Heart left ventricle (tissue), 16 donors: ENCODE measurements at regions not wholly inside any gene's neighbourhood (a gene's known extent, or its start where the extent isn't known, plus 50 kb on each side); places are given as distances from the start of the nearest gene placed in this dataset.

Experiments
- ATAC-seq, 4 donors: fragments of 200-7000 bp; cut with Tn5 transposase; one replicate each; pipeline ENCODE4 v1.9.1; 2020 to 2022; ENCODE audit warnings: moderate library complexity in 4 of 4, mild to moderate bottlenecking in 3 of 4, moderate number of reproducible peaks in 1 of 4
- DNase-seq, 5 donors: peaks; one replicate each; pipeline ENCODE4 v3.0.0-alpha.2; 2020
- H3K27ac ChIP-seq, 12 donors: fragments of 200-600 bp; sonication (generic) in 4 of 12; one replicate each; pipeline versions ENCODE4 v1.5.0 to v1.8.0; 2016 to 2022; ENCODE audit warnings: mild to moderate bottlenecking in 2 of 12
- H3K27me3 ChIP-seq, 9 donors: fragments of 200-600 bp; sonication (generic) in 2 of 9; one replicate each; pipeline versions ENCODE4 v1.5.1 to v1.8.0; 2016 to 2022; ENCODE audit warnings: mild to moderate bottlenecking in 3 of 9
- H3K36me3 ChIP-seq, 9 donors: fragments of 200-600 bp; sonication (generic) in 2 of 9; one replicate each; pipeline versions ENCODE4 v1.5.0 to v1.8.0; 2018 to 2022; ENCODE audit warnings: mild to moderate bottlenecking in 2 of 9
- H3K4me1 ChIP-seq, 12 donors: fragments of 200-600 bp; sonication (generic) in 4 of 12; one replicate each; pipeline versions ENCODE4 v1.5.0 to v1.8.0; 2016 to 2022; ENCODE audit warnings: mild to moderate bottlenecking in 3 of 12
- H3K4me3 ChIP-seq, 12 donors: fragments of 200-600 bp; sonication (generic) in 4 of 12; one replicate each; pipeline versions ENCODE4 v1.5.0 to v1.8.0; 2017 to 2022; ENCODE audit warnings: mild to moderate bottlenecking in 9 of 12, moderate library complexity in 4 of 12
- H3K9me3 ChIP-seq, 12 donors: fragments of 200-600 bp; sonication (generic) in 4 of 12; one replicate each; pipeline versions ENCODE4 v1.5.0 to v1.8.0; 2016 to 2022; ENCODE audit warnings: mild to moderate bottlenecking in 1 of 12
- POLR2A ChIP-seq, 2 donors: fragments of 450-650 bp; IDR thresholded peaks; one replicate each; pipeline ENCODE4 v1.6.1; 2017; ENCODE audit warnings: antibody characterized with exemption in 2 of 2, mild to moderate bottlenecking in 2 of 2, moderate library complexity in 2 of 2
- WGBS, 4 donors: extraction: QIAGEN DNeasy Blood & Tissue Kit in 2 of 4; methylation state at CpG; one replicate each; pipeline versions ENCODE4 v1.1.5 to v1.1.7; 2013 to 2018; 5-methylcytosine and 5-hydroxymethylcytosine counted together
- intact Hi-C, 10 donors: fragments of 100-400 bp; cut with DNase I; formaldehyde crosslinking; loops; one replicate each; pipeline versions ENCODE4 v1.11.1 to v1.14.2; 2022
- TF ChIP-seq, protein P1 (sequence below), 12 donors: fragments of 200-600 bp; sonication (generic) in 4 of 12; IDR thresholded peaks; one replicate each; pipeline versions ENCODE4 v1.5.0 to v1.8.0; 2018 to 2022; ENCODE audit warnings: antibody characterized with exemption in 12 of 12, mild to moderate bottlenecking in 5 of 12
- donor health status: ischemic (EF 13 %, LVEDD 7.1; RV severe dilation, severe dysfunction).
- donor health status: healthy with polysubstance abuse.
- donor health status: DM: no; HTN: yes; CAD: no.
- donor health status: DM: no; HTN: no; CAD: no.
- donor health status: ischemic (EF 25% LVEDD 6.9; RV normal size, moderate dysfunction).
- donor health status: ischemic (EF 25% LVEDD 5.7; RV mildly dilated, moderate dysfunction).
- donor health status: healthy.
- donor health status: DM: yes; HTN: yes; CAD: no.
- donor health status: ischemic (EF 35%, LVEDD 5.7; RV mildly dilated, moderate dysfunction).
- donor health status: nonischemic (EF 11% LVEDD 7.7; RV severe dilation, severe dysfunction).
- donor health status: DM: yes; HTN: yes; CAD: no.
- donor health status: PGD.
- donor health status: ischemic (EF 29% LVEDD 5.4; RV normal size, mild dysfunction).
- donor health status: nonischemic (EF 23%, LVEDD 6.1; RV moderate dilation, normal function).

DNA sequence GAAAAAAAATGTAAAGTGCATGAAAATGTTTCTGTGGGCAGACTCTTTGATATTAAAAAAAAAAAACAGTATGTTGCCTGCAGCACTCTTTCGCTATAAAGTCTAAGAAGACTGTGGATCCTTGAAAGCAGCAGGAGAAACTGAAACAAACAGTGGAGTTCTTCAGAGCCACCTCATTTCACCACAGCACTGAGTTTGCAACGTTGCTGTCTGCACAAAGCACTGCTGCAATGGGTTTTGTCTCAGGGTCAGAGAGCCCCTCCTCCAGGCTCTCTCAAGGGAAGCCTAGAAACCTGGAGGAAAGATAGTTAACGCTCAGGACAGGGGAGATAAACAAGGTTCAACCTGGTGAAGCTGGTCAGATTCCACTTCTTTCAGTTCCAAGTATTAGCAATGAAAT is 248.7 kb downstream of the EFNB2 start:
- intact Hi-C loops = no loop called here
- H3K9me3 ChIP-seq = peaks cover 0 to 12% (median 0%) of the 10 kb centered on the region in 12 donors
- H3K27me3 ChIP-seq = no peaks in the 10 kb centered on the region
- H3K4me3 ChIP-seq = no peak overlapping the region
- 47 to 70% (median 64%) methylated on average over 3 of the region's 3 CpGs for WGBS, 4 donors
- H3K36me3 ChIP-seq = no peaks in the 10 kb centered on the region
- ATAC-seq (no peak), DNase-seq (no peak)
- H3K27ac ChIP-seq = no peak overlapping the region
- TF ChIP-seq, protein P1, sequence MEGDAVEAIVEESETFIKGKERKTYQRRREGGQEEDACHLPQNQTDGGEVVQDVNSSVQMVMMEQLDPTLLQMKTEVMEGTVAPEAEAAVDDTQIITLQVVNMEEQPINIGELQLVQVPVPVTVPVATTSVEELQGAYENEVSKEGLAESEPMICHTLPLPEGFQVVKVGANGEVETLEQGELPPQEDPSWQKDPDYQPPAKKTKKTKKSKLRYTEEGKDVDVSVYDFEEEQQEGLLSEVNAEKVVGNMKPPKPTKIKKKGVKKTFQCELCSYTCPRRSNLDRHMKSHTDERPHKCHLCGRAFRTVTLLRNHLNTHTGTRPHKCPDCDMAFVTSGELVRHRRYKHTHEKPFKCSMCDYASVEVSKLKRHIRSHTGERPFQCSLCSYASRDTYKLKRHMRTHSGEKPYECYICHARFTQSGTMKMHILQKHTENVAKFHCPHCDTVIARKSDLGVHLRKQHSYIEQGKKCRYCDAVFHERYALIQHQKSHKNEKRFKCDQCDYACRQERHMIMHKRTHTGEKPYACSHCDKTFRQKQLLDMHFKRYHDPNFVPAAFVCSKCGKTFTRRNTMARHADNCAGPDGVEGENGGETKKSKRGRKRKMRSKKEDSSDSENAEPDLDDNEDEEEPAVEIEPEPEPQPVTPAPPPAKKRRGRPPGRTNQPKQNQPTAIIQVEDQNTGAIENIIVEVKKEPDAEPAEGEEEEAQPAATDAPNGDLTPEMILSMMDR (IDR thresholded peaks at IDR 0.05) = no peak
- TF ChIP-seq POLR2A (IDR thresholded peaks at IDR 0.05) = no peak
- H3K4me1 ChIP-seq = no peaks in the 10 kb centered on the region

DNA sequence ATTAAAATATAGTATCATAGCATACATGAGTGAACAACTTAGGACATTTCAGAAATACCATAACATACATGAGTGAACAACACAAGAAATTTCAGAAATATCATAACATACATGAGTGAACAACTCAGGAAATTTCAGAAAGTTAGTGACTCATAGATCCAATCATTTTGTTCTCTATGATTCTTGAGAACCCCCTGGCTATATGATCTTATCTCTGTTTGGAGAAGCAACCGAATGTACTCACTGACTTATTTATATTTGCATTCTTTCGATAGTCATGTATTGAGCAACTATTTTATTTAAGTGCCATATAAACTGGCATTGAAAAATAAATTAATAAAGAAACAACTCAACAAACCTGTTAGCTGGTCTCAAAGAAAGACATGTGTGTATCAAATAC is 251.1 kb downstream of the EFNB2 start:
- no peak for ATAC-seq

DNA sequence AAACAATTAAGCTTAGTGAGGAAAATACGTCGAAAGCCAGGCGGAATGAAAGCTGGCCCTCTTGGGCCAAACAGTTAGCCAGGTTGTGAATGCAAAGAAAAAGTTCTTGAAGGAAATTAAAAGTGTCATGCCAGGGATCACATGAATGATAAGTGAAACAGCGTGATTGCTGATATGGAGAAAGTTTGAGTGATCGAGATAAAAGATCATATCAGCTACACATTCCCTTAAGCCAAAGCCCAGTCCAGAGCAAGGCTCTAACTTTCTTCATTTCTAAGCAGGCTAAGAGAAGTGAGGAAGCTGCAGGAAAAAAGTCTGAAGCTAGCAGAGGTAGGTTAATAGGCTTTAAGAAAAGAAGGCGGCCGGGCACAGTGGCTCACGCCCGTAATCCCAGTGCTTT is 254.0 kb downstream of the EFNB2 start:
- H3K36me3 ChIP-seq = no peaks in the 10 kb centered on the region
- peaks cover 0 to 12% (median 0%) of the 10 kb centered on the region in 12 donors for H3K9me3 ChIP-seq
- DNase-seq = no peak
- no peak for ATAC-seq
- peaks cover 0 to 4% (median 0%) of the 10 kb centered on the region in 12 donors for H3K4me1 ChIP-seq
- no peaks in the 10 kb centered on the region for H3K27me3 ChIP-seq
- TF ChIP-seq POLR2A (IDR thresholded peaks at IDR 0.05) = no peak
- TF ChIP-seq, protein P1 (IDR thresholded peaks at IDR 0.05) = no peak
- 84 to 96% (median 88%) methylated on average over 9 of the region's 9 CpGs for WGBS, 4 donors
- H3K4me3 ChIP-seq = no peak overlapping the region
- intact Hi-C loops = no loop called here
- no peak overlapping the region for H3K27ac ChIP-seq

More for the DNA sequence above, 251.1 kb downstream of the EFNB2 start:
- DNase-seq = no peak
- WGBS, 4 donors = 86 to 96% (median 95%) methylated on average over 2 of the region's 2 CpGs
- no peak overlapping the region for H3K4me3 ChIP-seq
- H3K9me3 ChIP-seq = peaks cover 0 to 12% (median 0%) of the 10 kb centered on the region in 12 donors
- no peaks in the 10 kb centered on the region for H3K27me3 ChIP-seq
- H3K4me1 ChIP-seq = no peaks in the 10 kb centered on the region
- H3K27ac ChIP-seq = no peak overlapping the region
- no peaks in the 10 kb centered on the region for H3K36me3 ChIP-seq
- intact Hi-C loops = no loop called here
- no peak for TF ChIP-seq POLR2A (IDR thresholded peaks at IDR 0.05)
- TF ChIP-seq, protein P1 (IDR thresholded peaks at IDR 0.05) = no peak

DNA sequence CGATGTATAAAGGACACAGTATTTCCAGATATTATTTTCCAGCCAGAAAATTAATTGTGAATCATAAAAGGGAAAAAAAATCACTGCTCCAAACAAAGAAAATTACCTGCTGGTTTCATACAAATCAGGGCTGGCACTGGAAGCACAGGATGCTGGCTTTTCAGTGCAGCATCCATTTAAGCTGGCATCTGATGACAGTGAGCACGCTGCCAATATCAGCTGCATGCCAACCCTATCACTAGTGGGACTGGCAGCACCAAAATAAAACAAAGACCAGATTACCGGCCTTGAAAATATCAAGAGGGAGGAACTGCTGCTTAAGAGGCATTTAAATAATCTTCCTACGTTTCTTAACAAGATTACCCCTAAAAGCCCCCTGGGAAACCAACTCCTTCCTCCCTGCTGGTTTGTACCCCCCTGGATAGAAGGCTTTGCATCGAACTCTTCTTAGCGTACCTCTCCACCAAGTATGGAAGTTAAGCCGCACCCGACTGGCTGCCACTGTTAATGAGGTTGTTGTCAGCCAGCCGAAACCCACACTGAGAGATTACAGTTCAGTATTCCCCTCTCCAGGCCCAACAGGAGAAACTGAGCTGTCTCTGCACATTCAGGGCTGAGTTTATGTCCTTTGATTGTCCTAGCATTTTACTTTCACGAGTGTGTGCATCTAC is 257.8 kb downstream of the EFNB2 start:
- Histone ChIP-seq H3K4me1 (peaks cover 0 to 5% (median 0%) of the 10 kb centered on the region in 12 donors), H3K36me3 (no peaks in the 10 kb centered on the region), H3K27ac (peak overlapping the region in 3 of 12 donors; percentile 52 to 64 (median 53)), H3K27me3 (no peaks in the 10 kb centered on the region), H3K4me3 (peak overlapping the region in 2 of 12 donors; percentile 17 to 20), H3K9me3 (peaks cover 0 to 8% (median 0%) of the 10 kb centered on the region in 12 donors)
- intact Hi-C loops = no loop called here
- TF ChIP-seq, protein P1 (IDR thresholded peaks at IDR 0.05) = no peak
- TF ChIP-seq POLR2A (IDR thresholded peaks at IDR 0.05) = no peak
- WGBS, 4 donors = 40 to 56% (median 48%) methylated on average over 10 of the region's 10 CpGs
- ATAC-seq (peak; percentile 55 to 89 (median 82)), DNase-seq (peak in 3 of 5 donors; percentile 46 to 54 (median 47))
